MCF 10A (cell line): ENCODE measurements at regions not wholly inside any gene's neighbourhood (a gene's known extent, or its start where the extent isn't known, plus 50 kb on each side); places are given as distances from the start of the nearest gene placed in this dataset.
"Not testable (repeated sequence)": the region's sequence is repeated elsewhere in the genome, so short reads cannot be mapped to it uniquely, and the experiment has no call there.

Experiments used
- BruUV-seq: library from RNA; stranded (reverse); fragments of 400-500 nt; replicated peaks from 2 replicates; lab custom pipeline; 2021; lab: Mats Ljungman, UMichigan
- CTCF ChIA-PET: fragments of 300-600 bp; sonication (Branson Sonifier 250); formaldehyde crosslinking; extraction: SDS; loops from one replicate; lab custom pipeline; 2021; ENCODE audit warnings: antibody characterized with exemption, inconsistent platforms; lab: Yijun Ruan, JAX
- POLR2A ChIA-PET: fragments of 300-600, 350-650 bp; sonication (Branson Sonifier 250); formaldehyde crosslinking; extraction: SDS; loops from one replicate; lab custom pipeline; 2020; ENCODE audit warnings: antibody characterized with exemption, inconsistent platforms; lab: Yijun Ruan, JAX
- DNase-seq: peaks from one replicate; pipeline ENCODE4 v3.0.0-alpha.2; 2018; ENCODE audit not compliant: unreplicated experiment
- H3K27ac Mint-ChIP-seq: one replicate; pipeline ENCODE4 v1.8.0; 2022; ENCODE audit warnings: mild to moderate bottlenecking, low read depth, mixed read lengths; ENCODE audit not compliant: unreplicated experiment
- H3K27me3 Mint-ChIP-seq: one replicate; pipeline ENCODE4 v1.8.0; 2022; ENCODE audit warnings: mixed read lengths; ENCODE audit not compliant: insufficient read depth, unreplicated experiment
- H3K36me3 Mint-ChIP-seq: one replicate; pipeline ENCODE4 v1.8.0; 2022; ENCODE audit warnings: mild to moderate bottlenecking, moderate library complexity, mixed read lengths; ENCODE audit not compliant: insufficient read depth, unreplicated experiment
- H3K4me1 Mint-ChIP-seq: one replicate; pipeline ENCODE4 v1.8.0; 2022; ENCODE audit warnings: mixed read lengths; ENCODE audit not compliant: insufficient read depth, unreplicated experiment
- H3K4me3 Mint-ChIP-seq: one replicate; pipeline ENCODE4 v1.8.0; 2022; ENCODE audit warnings: mild to moderate bottlenecking, moderate library complexity, mixed read lengths; ENCODE audit not compliant: unreplicated experiment
- H3K9me3 Mint-ChIP-seq: one replicate; pipeline ENCODE4 v1.8.0; 2022; ENCODE audit warnings: mixed read lengths; ENCODE audit not compliant: unreplicated experiment
- intact Hi-C: fragments of 100-400 bp; cut with micrococcal nuclease; formaldehyde crosslinking; loops from 2 replicates; pipeline ENCODE4 v1.14.1; 2022
- TF ChIP-seq, protein P1 (sequence below): fragments of 200-600 bp; IDR thresholded peaks from one replicate; pipeline ENCODE4 v1.8.0; 2022; ENCODE audit warnings: antibody characterized with exemption, mild to moderate bottlenecking; ENCODE audit not compliant: unreplicated experiment

DNA sequence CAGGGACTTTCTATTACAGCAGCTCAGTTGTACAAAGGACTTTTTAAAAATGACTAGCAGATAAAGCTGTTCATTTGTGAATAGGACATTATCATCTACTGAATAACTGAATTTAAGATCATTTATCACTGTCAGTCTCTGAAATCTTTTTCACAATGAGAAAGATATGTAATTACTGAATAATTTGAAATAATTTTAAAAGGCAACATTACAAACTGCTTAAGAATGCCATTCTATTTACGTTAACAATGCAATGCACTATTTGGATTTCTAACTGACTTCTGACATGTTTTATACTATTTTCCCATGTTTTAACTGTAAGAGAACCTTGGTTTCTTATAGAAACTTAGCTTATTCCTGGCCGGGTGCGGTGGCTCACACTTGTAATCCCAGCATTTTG, 2033.0 kb upstream of the PCDH20 start:
- BruUV-seq = no TSS peak
- TF ChIP-seq, protein P1, sequence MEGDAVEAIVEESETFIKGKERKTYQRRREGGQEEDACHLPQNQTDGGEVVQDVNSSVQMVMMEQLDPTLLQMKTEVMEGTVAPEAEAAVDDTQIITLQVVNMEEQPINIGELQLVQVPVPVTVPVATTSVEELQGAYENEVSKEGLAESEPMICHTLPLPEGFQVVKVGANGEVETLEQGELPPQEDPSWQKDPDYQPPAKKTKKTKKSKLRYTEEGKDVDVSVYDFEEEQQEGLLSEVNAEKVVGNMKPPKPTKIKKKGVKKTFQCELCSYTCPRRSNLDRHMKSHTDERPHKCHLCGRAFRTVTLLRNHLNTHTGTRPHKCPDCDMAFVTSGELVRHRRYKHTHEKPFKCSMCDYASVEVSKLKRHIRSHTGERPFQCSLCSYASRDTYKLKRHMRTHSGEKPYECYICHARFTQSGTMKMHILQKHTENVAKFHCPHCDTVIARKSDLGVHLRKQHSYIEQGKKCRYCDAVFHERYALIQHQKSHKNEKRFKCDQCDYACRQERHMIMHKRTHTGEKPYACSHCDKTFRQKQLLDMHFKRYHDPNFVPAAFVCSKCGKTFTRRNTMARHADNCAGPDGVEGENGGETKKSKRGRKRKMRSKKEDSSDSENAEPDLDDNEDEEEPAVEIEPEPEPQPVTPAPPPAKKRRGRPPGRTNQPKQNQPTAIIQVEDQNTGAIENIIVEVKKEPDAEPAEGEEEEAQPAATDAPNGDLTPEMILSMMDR = no peak
- Mint-ChIP-seq H3K27me3 (no peaks in the 10 kb centered on the region), H3K4me1 (peaks cover 9% of the 10 kb centered on the region), H3K27ac (no peak overlapping the region), H3K4me3 (no peak overlapping the region), H3K36me3 (no peaks in the 10 kb centered on the region), H3K9me3 (no peaks in the 10 kb centered on the region)
- no peak for DNase-seq
- intact Hi-C loops = no loop called here
- CTCF ChIA-PET = interaction anchor here (0.6 kb wide), 2 partner anchors 118 to 187 kb away, joined by 3 to 4 read pairs; no protein-coding TSS in a partner anchor
- POLR2A ChIA-PET = no interaction called here

DNA sequence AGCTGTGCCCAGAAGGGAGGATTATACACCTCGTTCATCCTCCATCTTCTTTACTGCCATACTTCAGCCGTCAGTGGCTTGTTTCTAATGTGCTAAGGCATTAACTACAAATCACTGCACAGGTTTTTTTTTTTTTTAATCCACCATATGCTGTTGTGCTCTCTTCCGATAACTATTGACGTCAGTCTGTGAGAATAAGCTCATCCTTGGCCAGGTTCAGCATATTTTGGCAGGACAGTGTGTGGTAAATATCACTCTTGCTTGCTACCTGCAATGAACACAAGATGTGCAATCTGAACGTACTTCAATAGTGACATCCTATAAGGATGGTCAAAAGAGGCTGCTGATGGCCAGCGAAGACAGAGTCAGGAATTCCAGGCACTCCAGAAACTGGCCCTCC, 2030.7 kb upstream of the PCDH20 start:
- intact Hi-C loops = no loop called here
- ChIA-PET CTCF (interaction anchor here (0.6 kb wide), 1 partner anchor 212 kb away, joined by 3 read pairs; no protein-coding TSS in a partner anchor), POLR2A (no interaction called here)
- BruUV-seq = no TSS peak
- H3K27me3 Mint-ChIP-seq = no peaks in the 10 kb centered on the region
- no peak overlapping the region for H3K27ac Mint-ChIP-seq
- H3K9me3 Mint-ChIP-seq = no peaks in the 10 kb centered on the region
- TF ChIP-seq, protein P1 = no peak
- peaks cover 9% of the 10 kb centered on the region for H3K4me1 Mint-ChIP-seq
- H3K36me3 Mint-ChIP-seq = no peaks in the 10 kb centered on the region
- no peak overlapping the region for H3K4me3 Mint-ChIP-seq
- DNase-seq = no peak

DNA sequence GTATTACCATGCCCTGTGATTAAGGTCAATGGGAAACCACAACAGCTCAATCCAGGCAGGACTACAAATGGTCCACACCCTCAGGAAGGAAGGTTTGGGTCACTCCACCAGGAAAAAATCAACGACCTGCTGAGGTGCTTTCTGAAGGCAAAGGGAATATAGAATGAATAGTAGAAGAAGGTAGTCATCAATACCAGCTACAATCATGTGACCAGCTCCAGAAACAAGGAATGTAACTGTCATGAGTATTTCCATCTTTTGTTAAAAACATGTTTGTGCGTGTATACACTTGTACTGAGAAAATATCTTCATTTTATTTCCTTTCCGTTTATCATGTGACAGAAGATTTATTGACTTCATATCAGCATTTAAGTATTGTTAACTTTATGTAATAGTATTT, 2028.6 kb upstream of the PCDH20 start:
- POLR2A ChIA-PET = interaction anchor here (0.7 kb wide), 1 partner anchor 240 kb away, joined by 4 read pairs; no protein-coding TSS in a partner anchor
- H3K27me3 Mint-ChIP-seq, DNase-seq, BruUV-seq, H3K9me3 Mint-ChIP-seq, CTCF ChIA-PET, intact Hi-C loops, H3K4me3 Mint-ChIP-seq, H3K36me3 Mint-ChIP-seq, H3K27ac Mint-ChIP-seq, H3K4me1 Mint-ChIP-seq: not testable (repeated sequence)

DNA sequence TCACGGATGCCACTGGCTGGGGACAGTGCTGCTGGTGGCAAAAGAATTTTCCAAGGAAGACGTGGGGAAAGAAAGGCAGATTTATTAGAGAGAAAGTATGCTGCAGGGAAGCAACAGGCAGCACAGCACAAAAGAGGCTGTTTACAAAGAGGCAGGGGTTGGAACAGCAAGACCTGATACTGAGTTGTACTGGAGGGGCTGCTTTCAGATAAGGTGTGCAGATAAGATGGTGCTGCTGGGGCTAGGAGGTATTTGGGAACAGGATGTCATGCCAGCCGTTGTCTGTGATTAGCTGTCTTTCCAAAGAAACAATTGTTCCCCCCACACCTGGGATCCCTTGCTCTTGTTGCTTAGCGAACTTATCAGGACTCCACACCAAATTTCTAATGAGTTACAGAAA, 2023.3 kb upstream of the PCDH20 start:
- TF ChIP-seq, protein P1 = no peak
- ChIA-PET CTCF (no interaction called here), POLR2A (no interaction called here)
- Mint-ChIP-seq H3K4me1 (peaks cover 13% of the 10 kb centered on the region), H3K4me3 (no peak overlapping the region), H3K9me3 (no peaks in the 10 kb centered on the region), H3K27me3 (no peaks in the 10 kb centered on the region), H3K27ac (no peak overlapping the region), H3K36me3 (no peaks in the 10 kb centered on the region)
- no TSS peak for BruUV-seq
- DNase-seq = no peak
- intact Hi-C loops = no loop called here

DNA sequence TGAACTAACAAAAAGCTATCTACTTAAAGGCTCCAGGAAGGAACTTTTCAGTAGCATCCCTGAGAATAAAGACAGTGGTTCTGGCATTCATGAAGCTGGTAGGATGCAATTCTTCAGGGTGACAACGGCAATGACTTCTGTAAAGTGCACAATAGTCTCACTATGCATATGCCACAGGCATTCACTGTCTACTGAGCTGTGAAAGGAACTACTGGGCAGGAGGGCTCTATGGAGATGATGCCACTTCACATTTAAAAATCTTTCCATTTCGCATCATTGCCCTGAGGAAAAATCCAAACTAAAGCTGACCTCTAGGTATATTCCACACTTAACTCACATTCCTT, 2020.6 kb upstream of the PCDH20 start:
- H3K4me3 Mint-ChIP-seq = no peak overlapping the region
- peaks cover 16% of the 10 kb centered on the region for H3K4me1 Mint-ChIP-seq

More for the DNA sequence above, 2020.6 kb upstream of the PCDH20 start:
- H3K27ac Mint-ChIP-seq = peak overlapping the region; percentile 65
- no peaks in the 10 kb centered on the region for H3K36me3 Mint-ChIP-seq
- DNase-seq = no peak
- no peaks in the 10 kb centered on the region for H3K9me3 Mint-ChIP-seq
- ChIA-PET POLR2A (interaction anchor here (0.8 kb wide), 1 partner anchor 28 kb away, joined by 4 read pairs; no protein-coding TSS in a partner anchor), CTCF (no interaction called here)
- intact Hi-C loops = no loop called here
- TF ChIP-seq, protein P1 = no peak
- BruUV-seq = no TSS peak
- H3K27me3 Mint-ChIP-seq = no peaks in the 10 kb centered on the region
